GM12878 (cell line): ENCODE measurements at regions not wholly inside any gene's neighbourhood (a gene's known extent, or its start where the extent isn't known, plus 50 kb on each side); places are given as distances from the start of the nearest gene placed in this dataset.

Source experiments
- ATAC-seq: fragments of 200-7000 bp; cut with Tn5 transposase; 3 replicates; pipeline ENCODE4 v1.9.1; 2020; ENCODE audit warnings: mild to moderate bottlenecking, moderate library complexity
- BruUV-seq: library from RNA; stranded (reverse); fragments of 400-500 nt; replicated peaks from 2 replicates; lab custom pipeline; 2021; lab: Mats Ljungman, UMichigan
- CTCF ChIA-PET: fragments of 300-600 bp; sonication (Branson Sonifier 250); formaldehyde crosslinking; extraction: SDS; loops from one replicate; lab custom pipeline; 2021; ENCODE audit warnings: inconsistent platforms; lab: Yijun Ruan, JAX
- POLR2A ChIA-PET: fragments of 350-600 bp; formaldehyde crosslinking; extraction: SDS; loops from one replicate; lab custom pipeline; 2021; ENCODE audit warnings: inconsistent platforms; lab: Charles Lee
- RAD21 ChIA-PET: fragments of 300-600 bp; sonication (Branson Sonifier 250); formaldehyde crosslinking; loops from one replicate; lab custom pipeline; 2023; ENCODE audit warnings: antibody characterized with exemption; ENCODE audit not compliant: unreplicated experiment; lab: Charles Lee
- SMC1A ChIA-PET: fragments of 300-600 bp; sonication (Branson Sonifier 250); formaldehyde crosslinking; loops from one replicate; lab custom pipeline; 2023; ENCODE audit not compliant: unreplicated experiment, uncharacterized antibody; lab: Charles Lee
- DNase-seq: peaks from one replicate; pipeline ENCODE4 v3.0.0-alpha.2; 2011; ENCODE audit warnings: low read depth, low spot score
- FAIRE-seq: peaks from 3 replicates; lab custom pipeline; 2011; peaks lifted over from hg19 to GRCh38; lab: Jason Lieb, UNC
- H2AFZ ChIP-seq: 2 replicates; pipeline ENCODE4 v1.6.0; 2011; ENCODE audit warnings: low read depth, low read length, control low read depth; ENCODE audit not compliant: control insufficient read depth
- H3K27ac ChIP-seq: 2 replicates; pipeline ENCODE4 v1.5.1; 2011; ENCODE audit warnings: control low read depth; ENCODE audit not compliant: control insufficient read depth, insufficient read depth
- H3K27me3 ChIP-seq, 2 experiments: replicated peaks in 1 of 2; 2 replicates each; pipeline versions ENCODE4 v1.6.0 to v1.6.1; 2011; ENCODE audit warnings: low read length in 1 of 2; ENCODE audit not compliant: control insufficient read depth in 2 of 2, insufficient read depth in 2 of 2
- H3K36me3 ChIP-seq, 2 experiments: 2 replicates each; pipeline ENCODE4 v1.5.1; 2011; ENCODE audit warnings: low read length in 1 of 2; ENCODE audit not compliant: control insufficient read depth in 2 of 2, insufficient read depth in 2 of 2
- H3K4me1 ChIP-seq: 2 replicates; pipeline ENCODE4 v1.6.1; 2011; ENCODE audit warnings: mild to moderate bottlenecking, low read length, moderate library complexity, mixed read lengths; ENCODE audit not compliant: control insufficient read depth, insufficient read depth
- H3K4me2 ChIP-seq: 2 replicates; pipeline ENCODE4 v1.6.0; 2011; ENCODE audit warnings: control low read depth; ENCODE audit not compliant: control insufficient read depth, insufficient read depth
- H3K4me3 ChIP-seq: fragments of 200-600 bp; sonication (generic); 2 replicates; pipeline ENCODE4 v1.5.1; 2016
- H3K79me2 ChIP-seq: 2 replicates; pipeline ENCODE4 v1.6.0; 2011; ENCODE audit warnings: low read length; ENCODE audit not compliant: control insufficient read depth, insufficient read depth
- H3K9ac ChIP-seq: 2 replicates; pipeline ENCODE4 v1.8.0; 2011; ENCODE audit warnings: low read length, control low read depth, mixed read lengths; ENCODE audit not compliant: control insufficient read depth, insufficient read depth
- H3K9me3 ChIP-seq: replicated peaks from 3 replicates; pipeline ENCODE4 v1.5.1; 2011; ENCODE audit warnings: mild to moderate bottlenecking, low read length; ENCODE audit not compliant: control insufficient read depth, insufficient read depth
- H4K20me1 ChIP-seq: 2 replicates; pipeline ENCODE4 v1.6.0; 2011; ENCODE audit not compliant: control insufficient read depth, insufficient read depth
- ATF2 ChIP-seq: IDR thresholded peaks from 2 replicates; pipeline ENCODE4 v1.6.1; 2012; ENCODE audit warnings: low read length, inconsistent platforms
- CEBPZ ChIP-seq: fragments of 150-350 bp; IDR thresholded peaks from 2 replicates; pipeline ENCODE4 v1.6.1; 2016; ENCODE audit warnings: low read depth, low read length
- CHD1 ChIP-seq: IDR thresholded peaks from 2 replicates; pipeline ENCODE4 v1.6.1; 2012; ENCODE audit warnings: low read depth, low read length, improper control_type of control experiment
- CREM ChIP-seq: IDR thresholded peaks from 2 replicates; pipeline ENCODE4 v1.6.1; 2014; ENCODE audit warnings: antibody characterized with exemption, low read depth
- GATAD2B ChIP-seq: fragments of 450-650 bp; conservative IDR thresholded peaks from 2 replicates; pipeline ENCODE4 v1.6.1; 2017; ENCODE audit warnings: low read depth, mild to moderate bottlenecking, moderate library complexity
- IRF4 ChIP-seq: IDR thresholded peaks from 2 replicates; pipeline ENCODE4 v1.6.1; 2011; ENCODE audit warnings: low read depth, low read length
- JUNB ChIP-seq: IDR thresholded peaks from 2 replicates; pipeline ENCODE4 v1.6.1; 2016; ENCODE audit warnings: antibody characterized with exemption, mild to moderate bottlenecking
- KDM1A ChIP-seq: fragments of 200-600 bp; sonication (generic); IDR thresholded peaks from 2 replicates; pipeline ENCODE4 v1.6.1; 2016; ENCODE audit warnings: borderline replicate concordance
- MTA3 ChIP-seq: IDR thresholded peaks from 2 replicates; pipeline ENCODE4 v1.6.1; 2012; ENCODE audit warnings: low read length, inconsistent platforms, borderline replicate concordance
- PAX8 ChIP-seq: fragments of 450-650 bp; IDR thresholded peaks from 2 replicates; pipeline ENCODE4 v1.6.1; 2017; ENCODE audit warnings: mild to moderate bottlenecking, moderate library complexity
- PKNOX1 ChIP-seq: fragments of 450-650 bp; IDR thresholded peaks from 2 replicates; pipeline ENCODE4 v1.6.1; 2016; ENCODE audit warnings: mild to moderate bottlenecking
- TCF12 ChIP-seq: IDR thresholded peaks from 2 replicates; pipeline ENCODE4 v1.6.1; 2011; ENCODE audit warnings: low read depth, mild to moderate bottlenecking, low read length
- ZNF622 ChIP-seq: fragments of 450-650 bp; IDR thresholded peaks from 2 replicates; pipeline ENCODE4 v1.6.1; 2017; ENCODE audit warnings: mild to moderate bottlenecking, inconsistent platforms
- WGBS: methylation state at CpG from one replicate; pipeline ENCODE4 v1.1.6; 2016; ENCODE audit warnings: low lambda C conversion rate; ENCODE audit not compliant: insufficient replicate concordance, insufficient coverage; ENCODE audit errors: missing lambda C conversion rate; 5-methylcytosine and 5-hydroxymethylcytosine counted together
- in situ Hi-C: fragments of 300-500 bp; cut with MboI; formaldehyde crosslinking; loops from 9 replicates; pipeline ENCODE4 v1.14.3; 2018; ENCODE audit warnings: mixed read lengths
- intact Hi-C: fragments of 100-400 bp; cut with micrococcal nuclease; formaldehyde crosslinking; loops from one replicate; pipeline ENCODE4 v1.14.2; 2022; ENCODE audit not compliant: unreplicated experiment

- Histone ChIP-seq H3K9me3 (peaks cover 10% of the 10 kb centered on the region), H2AFZ (no peak overlapping the region), H3K27ac (no peak overlapping the region), H3K4me3 (no peak overlapping the region), H3K9ac (no peak overlapping the region), H3K36me3 (no peaks in the 10 kb centered on the region), H3K4me2 (no peak overlapping the region), H4K20me1 (no peaks in the 10 kb centered on the region), H3K4me1 (no peaks in the 10 kb centered on the region), H3K79me2 (no peaks in the 10 kb centered on the region), H3K27me3 (no peaks in the 10 kb centered on the region)
- ChIA-PET SMC1A (no interaction called here), CTCF (interaction anchor here (0.7 kb wide), 1 partner anchor 107 kb away, joined by 3 read pairs; no protein-coding TSS in a partner anchor), POLR2A (interaction anchor here (0.5 kb wide), 1 partner anchor 16 kb away, joined by 3 read pairs; no protein-coding TSS in a partner anchor), RAD21 (no interaction called here)
- in situ Hi-C loops (no loop called here), intact Hi-C loops (no loop called here)
- 27% methylated on average over 4 of the region's 4 CpGs for WGBS
- ATAC-seq: no peak
- DNase-seq: no peak
- FAIRE-seq: no peak
- no peak for TF ChIP-seq MTA3
- TF ChIP-seq IRF4: no peak
- no peak for TF ChIP-seq ATF2
- TF ChIP-seq KDM1A: no peak
- TF ChIP-seq PAX8: no peak
- no TSS peak for BruUV-seq
These were observed 80.9 kb upstream of the SLC24A4 start for GRCh38 chr14:92241966-92242595.

- H3K36me3 ChIP-seq: no peaks in the 10 kb centered on the region
- no peak overlapping the region for H3K4me3 ChIP-seq
- H2AFZ ChIP-seq: no peak overlapping the region
- H3K4me1 ChIP-seq: no peaks in the 10 kb centered on the region
- H3K27ac ChIP-seq: no peak overlapping the region
- ChIA-PET CTCF (no interaction called here), SMC1A (no interaction called here), POLR2A (no interaction called here)
- FAIRE-seq (no peak), DNase-seq (no peak), ATAC-seq (no peak)
- H3K27me3 ChIP-seq: no peaks in the 10 kb centered on the region
- in situ Hi-C loops (no loop called here), intact Hi-C loops (no loop called here)
- no peak overlapping the region for H3K9ac ChIP-seq
- H3K9me3 ChIP-seq: peaks cover 11% of the 10 kb centered on the region
- H3K4me2 ChIP-seq: no peak overlapping the region
- no peaks in the 10 kb centered on the region for H3K79me2 ChIP-seq
- H4K20me1 ChIP-seq: no peaks in the 10 kb centered on the region
- TF ChIP-seq GATAD2B: no peak
- no peak for TF ChIP-seq TCF12
- no peak for TF ChIP-seq CHD1
- no peak for TF ChIP-seq JUNB
- TF ChIP-seq PKNOX1: no peak
- TF ChIP-seq CEBPZ: peak; percentile 24; the same call in 1 of the 2 replicates
- no peak for TF ChIP-seq ZNF622
- TF ChIP-seq CREM: no peak
- TF ChIP-seq, all 136 proteins: peak for 1
- no TSS peak for BruUV-seq
- RAD21 ChIA-PET: no interaction called here
These were observed 78.2 kb upstream of the SLC24A4 start for GRCh38 chr14:92244805-92245204.
